GM23338 (cell line): ENCODE measurements at regions not wholly inside any gene's neighbourhood (a gene's known extent, or its start where the extent isn't known, plus 50 kb on each side); places are given as distances from the start of the nearest gene placed in this dataset.

Experiments used
- ATAC-seq: fragments of 200-7000 bp; cut with Tn5 transposase; 3 replicates; pipeline ENCODE4 v1.9.1; 2020
- DNase-seq: peaks from one replicate; pipeline ENCODE4 v3.0.0-alpha.2; 2015; ENCODE audit warnings: low spot score
- H2AFZ ChIP-seq: fragments of 200-600 bp; sonication (generic); 2 replicates; pipeline ENCODE4 v1.8.0; 2016; ENCODE audit warnings: antibody characterized with exemption, mild to moderate bottlenecking, moderate library complexity
- H3F3A ChIP-seq: fragments of 200-600 bp; sonication (generic); replicated peaks from 2 replicates; pipeline ENCODE4 v1.8.0; 2017; ENCODE audit warnings: antibody characterized with exemption, mixed run types, low read depth
- H3K27ac ChIP-seq: fragments of 200-600 bp; sonication (generic); 2 replicates; pipeline ENCODE4 v1.6.1; 2016; ENCODE audit warnings: low read depth
- H3K27me3 ChIP-seq: fragments of 200-600 bp; sonication (generic); 2 replicates; pipeline ENCODE4 v1.8.0; 2016; ENCODE audit warnings: mild to moderate bottlenecking, mixed run types, moderate library complexity; ENCODE audit not compliant: insufficient read depth
- H3K36me3 ChIP-seq: fragments of 200-600 bp; sonication (generic); 2 replicates; pipeline ENCODE4 v1.8.0; 2016; ENCODE audit warnings: mild to moderate bottlenecking; ENCODE audit not compliant: insufficient read depth
- H3K4me1 ChIP-seq: fragments of 200-600 bp; sonication (generic); 2 replicates; pipeline ENCODE4 v1.8.0; 2016; ENCODE audit warnings: mild to moderate bottlenecking, moderate library complexity; ENCODE audit not compliant: insufficient read depth
- H3K4me2 ChIP-seq: fragments of 200-600 bp; sonication (generic); 2 replicates; pipeline ENCODE4 v1.7.1; 2017; ENCODE audit warnings: mixed run types
- H3K4me3 ChIP-seq: fragments of 200-600 bp; sonication (generic); 2 replicates; pipeline ENCODE4 v1.6.1; 2016; ENCODE audit warnings: mixed run types
- H3K79me2 ChIP-seq: fragments of 200-600 bp; sonication (generic); replicated peaks from 2 replicates; pipeline ENCODE4 v1.8.0; 2017; ENCODE audit warnings: mild to moderate bottlenecking; ENCODE audit not compliant: insufficient read depth
- H3K9me2 ChIP-seq: fragments of 200-600 bp; sonication (generic); 2 replicates; pipeline ENCODE4 v1.8.0; 2017; ENCODE audit not compliant: insufficient read depth
- H4K20me1 ChIP-seq: fragments of 200-600 bp; sonication (generic); replicated peaks from 2 replicates; pipeline ENCODE4 v1.8.0; 2017; ENCODE audit warnings: mild to moderate bottlenecking; ENCODE audit not compliant: insufficient read depth
- H3K27ac Mint-ChIP-seq: 2 replicates; pipeline ENCODE4 v1.8.0; 2020; ENCODE audit warnings: inconsistent platforms, mild to moderate bottlenecking, moderate library complexity, mixed read lengths
- H3K27me3 Mint-ChIP-seq: 3 replicates; pipeline ENCODE4 v1.8.0; 2022; ENCODE audit warnings: low read depth, mild to moderate bottlenecking, moderate library complexity, mixed read lengths, inconsistent platforms; ENCODE audit not compliant: insufficient read depth, poor library complexity
- H3K36me3 Mint-ChIP-seq: 3 replicates; pipeline ENCODE4 v1.8.0; 2021; ENCODE audit warnings: low read depth, mild to moderate bottlenecking, inconsistent platforms, moderate library complexity, mixed read lengths
- H3K4me1 Mint-ChIP-seq: 3 replicates; pipeline ENCODE4 v1.8.0; 2020; ENCODE audit warnings: mild to moderate bottlenecking, inconsistent platforms, mixed read lengths
- H3K4me3 Mint-ChIP-seq: 3 replicates; pipeline ENCODE4 v1.8.0; 2021; ENCODE audit warnings: moderate library complexity, mild to moderate bottlenecking, inconsistent platforms, mixed read lengths
- H3K9me3 Mint-ChIP-seq: 3 replicates; pipeline ENCODE4 v1.8.0; 2020; ENCODE audit warnings: moderate library complexity, mild to moderate bottlenecking, inconsistent platforms, mixed read lengths
- CREB1 ChIP-seq: fragments of 250-450 bp; sonication (Bioruptor Pico); IDR thresholded peaks from 2 replicates; pipeline ENCODE4 v1.5.0; 2020; ENCODE audit warnings: low read depth, mild to moderate bottlenecking, moderate library complexity
- CTCF ChIP-seq, 2 experiments: fragments of 200-600 bp in 1 of 2; sonication (generic) in 1 of 2; conservative IDR thresholded peaks; 2 replicates each; pipeline versions ENCODE4 v1.5.1 to v1.6.1; 2016 to 2017; ENCODE audit warnings: antibody characterized with exemption in 2 of 2, low read depth in 2 of 2, mild to moderate bottlenecking in 2 of 2, moderate library complexity in 1 of 2
- EZH2 ChIP-seq: fragments of 200-600 bp; sonication (generic); IDR thresholded peaks from one replicate; pipeline ENCODE4 v1.8.0; 2017; ENCODE audit warnings: antibody characterized with exemption, mild to moderate bottlenecking, low read depth; ENCODE audit not compliant: unreplicated experiment
- EZH2phosphoT487 ChIP-seq: fragments of 200-600 bp; sonication (generic); IDR thresholded peaks from one replicate; pipeline ENCODE4 v1.8.1; 2018; ENCODE audit warnings: antibody characterized with exemption; ENCODE audit not compliant: unreplicated experiment
- JUNB ChIP-seq: IDR thresholded peaks from one replicate; pipeline ENCODE4 v1.6.1; 2016; ENCODE audit warnings: antibody characterized with exemption; ENCODE audit not compliant: unreplicated experiment
- POLR2AphosphoS5 ChIP-seq: IDR thresholded peaks from 2 replicates; pipeline ENCODE4 v1.6.1; 2016; ENCODE audit warnings: antibody characterized with exemption, low read depth
- REST ChIP-seq: IDR thresholded peaks from one replicate; pipeline ENCODE4 v1.6.1; 2018; ENCODE audit warnings: antibody characterized with exemption; ENCODE audit not compliant: unreplicated experiment
- STAT1 ChIP-seq: IDR thresholded peaks from one replicate; pipeline ENCODE4 v1.6.1; 2016; ENCODE audit warnings: antibody characterized with exemption; ENCODE audit not compliant: unreplicated experiment
- ZNF114 ChIP-seq: fragments of 250-450 bp; sonication (Bioruptor Pico); IDR thresholded peaks from 2 replicates; pipeline ENCODE4 v1.5.0; 2020; ENCODE audit warnings: mild to moderate bottlenecking, moderate library complexity
- ZNF462 ChIP-seq: fragments of 250-450 bp; sonication (Bioruptor Pico); IDR thresholded peaks from 2 replicates; pipeline ENCODE4 v1.5.0; 2020; ENCODE audit warnings: mild to moderate bottlenecking, moderate library complexity

- H3K27ac ChIP-seq, result no peak overlapping the region
- H4K20me1 ChIP-seq, result no peaks in the 10 kb centered on the region
- H3K79me2 ChIP-seq, result no peaks in the 10 kb centered on the region
- ATAC-seq (no peak), DNase-seq (no peak)
- Mint-ChIP-seq H3K27ac (no peak overlapping the region), H3K27me3 (peaks cover 11% of the 10 kb centered on the region), H3K36me3 (peaks cover 43% of the 10 kb centered on the region), H3K9me3 (peaks cover 99% of the 10 kb centered on the region), H3K4me3 (no peak overlapping the region), H3K4me1 (peaks cover 4% of the 10 kb centered on the region; the same call in 2 of the 3 replicates)
- H3K4me3 ChIP-seq, result no peak overlapping the region
- no peaks in the 10 kb centered on the region for H3K36me3 ChIP-seq
- no peaks in the 10 kb centered on the region for H3K4me1 ChIP-seq
- no peaks in the 10 kb centered on the region for H3K27me3 ChIP-seq
- H3K9me2 ChIP-seq, result no peaks in the 10 kb centered on the region
- no peak for TF ChIP-seq EZH2
- TF ChIP-seq JUNB, result no peak
- no peak for TF ChIP-seq REST
- no peak for TF ChIP-seq EZH2phosphoT487
- TF ChIP-seq STAT1, result no peak
- TF ChIP-seq ZNF114 (CRISPR knock-in tag), result no peak
- no peak for TF ChIP-seq POLR2AphosphoS5
- no peak for TF ChIP-seq ZNF462
- TF ChIP-seq CREB1 (CRISPR knock-in tag), result no peak
- TF ChIP-seq CTCF (conservative IDR thresholded peaks at IDR 0.05; ENCODE audit: low read depth in 2 of 2), result no peak
- H3K4me2 ChIP-seq, result no peak overlapping the region
- no peaks in the 10 kb centered on the region for H3F3A ChIP-seq
- H2AFZ ChIP-seq, result no peak overlapping the region
Measured at GRCh38 chr1:4174291-4175200, 274.5 kb upstream of the C1orf174 start.
